ENCODE measurements at regions not wholly inside any gene's neighbourhood (a gene's known extent, or its start where the extent isn't known, plus 50 kb on each side); places are given as distances from the start of the nearest gene placed in this dataset.

- TF ChIP-seq CTCF (conservative IDR thresholded peaks at IDR 0.05; ENCODE audit: low read length), result no peak
- no peak for TF ChIP-seq EZH2phosphoT487 (IDR thresholded peaks at IDR 0.05; ENCODE audit: borderline replicate concordance, low read depth, low read length)
Measured at GRCh38 chrX:113833096-113834055, 750.5 kb upstream of the HTR2C start.

Measured in OCI-LY7 (cell line).